A549 (cell line): ENCODE measurements at regions not wholly inside any gene's neighbourhood (a gene's known extent, or its start where the extent isn't known, plus 50 kb on each side); places are given as distances from the start of the nearest gene placed in this dataset.

Experiments used
- BHLHE40 ChIP-seq: IDR thresholded peaks from 2 replicates; pipeline ENCODE4 v1.6.1; 2012; ENCODE audit warnings: low read depth, low read length, inconsistent platforms
- EP300 ChIP-seq, 2 experiments: fragments of >200 bp; sonication (Bioruptor Twin); formaldehyde crosslinking; IDR thresholded peaks; 2 replicates in 1 of 2; 3 replicates in 1 of 2; pipeline ENCODE4 v1.6.1; 2016 to 2017
- ESRRA ChIP-seq: fragments of 150-350 bp; IDR thresholded peaks from 2 replicates; pipeline ENCODE4 v1.6.1; 2014; ENCODE audit warnings: mild to moderate bottlenecking, low read length, borderline replicate concordance
- HEYL ChIP-seq: fragments of 250-450 bp; sonication (Bioruptor Pico); IDR thresholded peaks from 2 replicates; pipeline ENCODE4 v1.8.0; 2021; ENCODE audit warnings: mild to moderate bottlenecking, moderate library complexity
- HOXA7 ChIP-seq: fragments of 250-450 bp; sonication (Bioruptor Pico); IDR thresholded peaks from 2 replicates; pipeline ENCODE4 v1.5.0; 2020; ENCODE audit warnings: mild to moderate bottlenecking, moderate library complexity
- KDM5A ChIP-seq: fragments of 200-600 bp; sonication (generic); IDR thresholded peaks from 2 replicates; pipeline ENCODE4 v1.6.1; 2016; ENCODE audit warnings: antibody characterized with exemption, mild to moderate bottlenecking
- NFE2L2 ChIP-seq: fragments of 150-350 bp; conservative IDR thresholded peaks from 2 replicates; pipeline ENCODE4 v1.6.1; 2014; ENCODE audit warnings: low read length
- RNF2 ChIP-seq: fragments of 200-600 bp; sonication (generic); IDR thresholded peaks from 2 replicates; pipeline ENCODE4 v1.6.1; 2016; ENCODE audit warnings: low read depth, mild to moderate bottlenecking, antibody characterized with exemption, moderate library complexity, borderline replicate concordance
- ZNF302 ChIP-seq: fragments of 250-450 bp; sonication (Bioruptor Pico); IDR thresholded peaks from 2 replicates; pipeline ENCODE4 v1.9.0; 2021; ENCODE audit warnings: inconsistent platforms, mild to moderate bottlenecking, moderate library complexity
- TF ChIP-seq, protein P1 (sequence below): fragments of >200 bp; sonication (Bioruptor Twin); formaldehyde crosslinking; IDR thresholded peaks from 3 replicates; pipeline ENCODE4 v1.5.1; 2016
- TF ChIP-seq, protein P2 (sequence below): IDR thresholded peaks from 2 replicates; pipeline ENCODE4 v1.6.1; 2012
- TF ChIP-seq, protein P3 (sequence below): IDR thresholded peaks from 2 replicates; pipeline ENCODE4 v1.6.1; 2012; ENCODE audit warnings: low read depth, borderline replicate concordance
- TF ChIP-seq, protein P4 (sequence below): IDR thresholded peaks from 2 replicates; pipeline ENCODE4 v1.6.1; 2012

DNA sequence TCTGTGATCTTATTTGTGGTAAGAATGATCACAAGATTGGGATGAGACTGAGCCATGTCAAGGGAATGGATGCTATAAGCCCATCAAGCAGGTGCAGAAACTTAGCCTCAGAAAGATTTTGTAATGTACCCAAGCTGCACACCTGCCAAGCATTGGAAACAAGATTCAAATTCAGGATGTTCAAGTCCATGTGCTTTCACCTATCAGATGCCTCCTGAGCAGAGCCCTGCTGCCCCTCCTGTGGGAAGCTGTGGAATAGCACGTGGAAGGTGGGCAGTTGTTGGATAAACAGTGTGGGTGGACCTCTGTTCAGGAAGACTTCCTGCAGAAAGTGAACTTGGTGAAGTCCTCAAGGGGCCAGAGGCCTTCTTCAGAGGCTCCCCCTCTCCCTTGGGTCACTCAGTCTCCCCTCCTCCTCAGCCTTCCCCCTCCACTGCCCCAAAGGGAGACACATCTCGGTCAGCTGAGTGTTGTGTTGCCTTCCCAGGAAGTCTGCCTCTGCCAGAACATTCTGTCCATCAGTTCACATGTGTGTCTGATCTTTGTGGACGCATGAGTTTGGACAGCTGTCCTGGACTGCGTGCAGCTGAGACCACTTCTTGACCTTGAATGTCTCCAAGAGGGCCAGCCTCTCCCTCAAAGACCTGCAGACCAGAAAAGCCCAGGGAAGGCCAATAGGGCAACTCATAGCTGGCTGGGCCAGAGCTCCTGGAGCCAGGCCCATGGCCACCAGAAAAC, 186.1 kb downstream of the INHBB start:
- TF ChIP-seq BHLHE40 (no peak), KDM5A (no peak), ESRRA (no peak), ZNF302 (no peak), NFE2L2 (no peak), HEYL (CRISPR knock-in tag) (no peak), RNF2 (no peak), HOXA7 (CRISPR knock-in tag) (no peak), EP300 (IDR thresholded peaks at IDR 0.05) (no peak)
- TF ChIP-seq, protein P1, sequence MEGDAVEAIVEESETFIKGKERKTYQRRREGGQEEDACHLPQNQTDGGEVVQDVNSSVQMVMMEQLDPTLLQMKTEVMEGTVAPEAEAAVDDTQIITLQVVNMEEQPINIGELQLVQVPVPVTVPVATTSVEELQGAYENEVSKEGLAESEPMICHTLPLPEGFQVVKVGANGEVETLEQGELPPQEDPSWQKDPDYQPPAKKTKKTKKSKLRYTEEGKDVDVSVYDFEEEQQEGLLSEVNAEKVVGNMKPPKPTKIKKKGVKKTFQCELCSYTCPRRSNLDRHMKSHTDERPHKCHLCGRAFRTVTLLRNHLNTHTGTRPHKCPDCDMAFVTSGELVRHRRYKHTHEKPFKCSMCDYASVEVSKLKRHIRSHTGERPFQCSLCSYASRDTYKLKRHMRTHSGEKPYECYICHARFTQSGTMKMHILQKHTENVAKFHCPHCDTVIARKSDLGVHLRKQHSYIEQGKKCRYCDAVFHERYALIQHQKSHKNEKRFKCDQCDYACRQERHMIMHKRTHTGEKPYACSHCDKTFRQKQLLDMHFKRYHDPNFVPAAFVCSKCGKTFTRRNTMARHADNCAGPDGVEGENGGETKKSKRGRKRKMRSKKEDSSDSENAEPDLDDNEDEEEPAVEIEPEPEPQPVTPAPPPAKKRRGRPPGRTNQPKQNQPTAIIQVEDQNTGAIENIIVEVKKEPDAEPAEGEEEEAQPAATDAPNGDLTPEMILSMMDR = no peak
- TF ChIP-seq, protein P2, sequence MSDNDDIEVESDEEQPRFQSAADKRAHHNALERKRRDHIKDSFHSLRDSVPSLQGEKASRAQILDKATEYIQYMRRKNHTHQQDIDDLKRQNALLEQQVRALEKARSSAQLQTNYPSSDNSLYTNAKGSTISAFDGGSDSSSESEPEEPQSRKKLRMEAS = no peak
- TF ChIP-seq, protein P3, sequence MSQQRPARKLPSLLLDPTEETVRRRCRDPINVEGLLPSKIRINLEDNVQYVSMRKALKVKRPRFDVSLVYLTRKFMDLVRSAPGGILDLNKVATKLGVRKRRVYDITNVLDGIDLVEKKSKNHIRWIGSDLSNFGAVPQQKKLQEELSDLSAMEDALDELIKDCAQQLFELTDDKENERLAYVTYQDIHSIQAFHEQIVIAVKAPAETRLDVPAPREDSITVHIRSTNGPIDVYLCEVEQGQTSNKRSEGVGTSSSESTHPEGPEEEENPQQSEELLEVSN = no peak
- TF ChIP-seq, protein P4, sequence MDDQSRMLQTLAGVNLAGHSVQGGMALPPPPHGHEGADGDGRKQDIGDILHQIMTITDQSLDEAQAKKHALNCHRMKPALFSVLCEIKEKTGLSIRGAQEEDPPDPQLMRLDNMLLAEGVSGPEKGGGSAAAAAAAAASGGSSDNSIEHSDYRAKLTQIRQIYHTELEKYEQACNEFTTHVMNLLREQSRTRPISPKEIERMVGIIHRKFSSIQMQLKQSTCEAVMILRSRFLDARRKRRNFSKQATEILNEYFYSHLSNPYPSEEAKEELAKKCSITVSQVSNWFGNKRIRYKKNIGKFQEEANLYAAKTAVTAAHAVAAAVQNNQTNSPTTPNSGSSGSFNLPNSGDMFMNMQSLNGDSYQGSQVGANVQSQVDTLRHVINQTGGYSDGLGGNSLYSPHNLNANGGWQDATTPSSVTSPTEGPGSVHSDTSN = no peak
